Left lung (tissue), 4 donors: ENCODE measurements at regions not wholly inside any gene's neighbourhood (a gene's known extent, or its start where the extent isn't known, plus 50 kb on each side); places are given as distances from the start of the nearest gene placed in this dataset.

Experiments used
- ATAC-seq: fragments of 200-7000 bp; cut with Tn5 transposase; one replicate; pipeline ENCODE4 v1.9.1; 2020; ENCODE audit warnings: moderate library complexity
- DNase-seq, 4 donors: peaks; one replicate each; pipeline ENCODE4 v3.0.0-alpha.2; 2013 to 2020
- H3K27ac ChIP-seq, 2 donors: fragments of 200-600 bp; sonication (generic) in 1 of 2; one replicate each; pipeline versions ENCODE4 v1.5.0 to v1.8.0; 2020 to 2021
- H3K27me3 ChIP-seq, 2 donors: fragments of 200-600 bp; sonication (generic) in 1 of 2; one replicate each; pipeline versions ENCODE4 v1.5.0 to v1.8.0; 2020 to 2021
- H3K36me3 ChIP-seq, 2 donors: fragments of 200-600 bp; sonication (generic) in 1 of 2; one replicate each; pipeline versions ENCODE4 v1.5.0 to v1.8.0; 2020 to 2021
- H3K4me1 ChIP-seq, 2 donors: fragments of 200-600 bp; one replicate each; pipeline ENCODE4 v1.8.0; 2021
- H3K4me3 ChIP-seq, 2 donors: fragments of 200-600 bp; sonication (generic) in 1 of 2; one replicate each; pipeline versions ENCODE4 v1.5.0 to v1.8.0; 2020 to 2021; ENCODE audit warnings: mild to moderate bottlenecking in 1 of 2
- H3K9me3 ChIP-seq, 2 donors: fragments of 200-600 bp; sonication (generic) in 1 of 2; one replicate each; pipeline versions ENCODE4 v1.5.0 to v1.8.0; 2020 to 2021
- intact Hi-C, 2 donors: fragments of 100-400 bp; cut with DNase I; formaldehyde crosslinking; loops; one replicate each; pipeline versions ENCODE4 v1.11.2 to v1.14.2; 2022
- TF ChIP-seq, protein P1 (sequence below), 2 donors: fragments of 200-600 bp; sonication (generic) in 1 of 2; IDR thresholded peaks; one replicate each; pipeline versions ENCODE4 v1.5.0 to v1.8.0; 2021; ENCODE audit warnings: antibody characterized with exemption in 2 of 2
- donor health status: DM: no; HTN: yes; CAD: no.
- donor health status: DM: no; HTN: no; CAD: no.

DNA sequence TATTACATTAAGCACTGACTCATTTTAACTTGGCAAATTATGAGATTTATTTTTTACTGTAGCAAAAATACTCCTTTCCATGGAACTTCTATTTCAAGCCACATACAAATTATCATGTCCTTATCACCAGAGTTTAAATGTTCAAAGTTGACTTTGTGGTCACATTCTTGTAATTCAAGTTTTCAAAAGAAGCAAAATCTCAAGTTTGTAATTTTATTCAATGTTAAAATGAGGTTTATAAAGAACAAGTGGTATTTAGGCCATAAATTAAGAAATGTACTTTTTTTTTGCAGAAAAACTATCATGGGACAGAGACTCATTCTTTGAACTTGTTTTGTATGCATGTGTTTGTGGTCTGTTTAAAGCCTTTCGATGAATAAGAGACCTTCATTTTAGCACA lies 811.5 kb downstream of the TENT5A start:
- ATAC-seq, result no peak
- peak in 1 of 4 donors; percentile 5 for DNase-seq
- H3K27me3 ChIP-seq, result no peaks in the 10 kb centered on the region
- TF ChIP-seq, protein P1, sequence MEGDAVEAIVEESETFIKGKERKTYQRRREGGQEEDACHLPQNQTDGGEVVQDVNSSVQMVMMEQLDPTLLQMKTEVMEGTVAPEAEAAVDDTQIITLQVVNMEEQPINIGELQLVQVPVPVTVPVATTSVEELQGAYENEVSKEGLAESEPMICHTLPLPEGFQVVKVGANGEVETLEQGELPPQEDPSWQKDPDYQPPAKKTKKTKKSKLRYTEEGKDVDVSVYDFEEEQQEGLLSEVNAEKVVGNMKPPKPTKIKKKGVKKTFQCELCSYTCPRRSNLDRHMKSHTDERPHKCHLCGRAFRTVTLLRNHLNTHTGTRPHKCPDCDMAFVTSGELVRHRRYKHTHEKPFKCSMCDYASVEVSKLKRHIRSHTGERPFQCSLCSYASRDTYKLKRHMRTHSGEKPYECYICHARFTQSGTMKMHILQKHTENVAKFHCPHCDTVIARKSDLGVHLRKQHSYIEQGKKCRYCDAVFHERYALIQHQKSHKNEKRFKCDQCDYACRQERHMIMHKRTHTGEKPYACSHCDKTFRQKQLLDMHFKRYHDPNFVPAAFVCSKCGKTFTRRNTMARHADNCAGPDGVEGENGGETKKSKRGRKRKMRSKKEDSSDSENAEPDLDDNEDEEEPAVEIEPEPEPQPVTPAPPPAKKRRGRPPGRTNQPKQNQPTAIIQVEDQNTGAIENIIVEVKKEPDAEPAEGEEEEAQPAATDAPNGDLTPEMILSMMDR (IDR thresholded peaks at IDR 0.05), result no peak
- H3K9me3 ChIP-seq, result peaks cover 0 to 16% of the 10 kb centered on the region in 2 donors
- intact Hi-C loops, result no loop called here
- no peak overlapping the region for H3K27ac ChIP-seq
- no peak overlapping the region for H3K4me3 ChIP-seq
- H3K4me1 ChIP-seq, result no peaks in the 10 kb centered on the region
- no peaks in the 10 kb centered on the region for H3K36me3 ChIP-seq

DNA sequence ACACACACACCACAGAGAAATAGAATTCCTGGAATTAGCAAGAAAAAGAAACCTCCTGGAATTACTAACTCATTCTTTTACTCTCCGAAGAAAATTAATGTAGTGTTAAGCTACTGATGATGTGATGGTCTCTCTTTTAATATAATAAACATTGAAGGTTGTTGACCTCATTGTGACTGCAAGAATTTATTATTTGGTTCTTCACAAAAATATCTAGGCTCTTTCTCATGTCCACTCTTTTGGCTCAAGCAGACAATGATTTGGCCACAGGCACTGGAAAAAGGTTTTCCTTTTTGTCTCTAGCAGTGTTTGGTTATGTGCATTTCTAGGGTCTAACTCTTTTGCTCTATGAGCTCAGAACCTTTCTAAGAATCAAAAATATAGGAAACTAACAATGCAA lies 811.9 kb downstream of the TENT5A start:
- Histone ChIP-seq H3K9me3 (peaks cover 0 to 17% of the 10 kb centered on the region in 2 donors), H3K4me1 (no peaks in the 10 kb centered on the region), H3K36me3 (no peaks in the 10 kb centered on the region), H3K4me3 (no peak overlapping the region), H3K27me3 (no peaks in the 10 kb centered on the region), H3K27ac (no peak overlapping the region)
- DNase-seq (peak in 2 of 4 donors; percentile 48 to 53), ATAC-seq (peak; percentile 44)
- TF ChIP-seq, protein P1 (IDR thresholded peaks at IDR 0.05), result no peak
- intact Hi-C loops, result no loop called here

GRCh38 chr6:80939898-80940297 lies 812.6 kb downstream of the TENT5A start:
- H3K36me3 ChIP-seq, result no peaks in the 10 kb centered on the region
- H3K27ac ChIP-seq, result no peak overlapping the region
- no peaks in the 10 kb centered on the region for H3K4me1 ChIP-seq
- ATAC-seq, result no peak
- H3K9me3 ChIP-seq, result peaks cover 0 to 17% of the 10 kb centered on the region in 2 donors
- no peaks in the 10 kb centered on the region for H3K27me3 ChIP-seq
- intact Hi-C loops, result no loop called here
- TF ChIP-seq, protein P1 (IDR thresholded peaks at IDR 0.05), result no peak
- peak in 2 of 4 donors; percentile 24 to 27 for DNase-seq
- H3K4me3 ChIP-seq, result no peak overlapping the region

DNA sequence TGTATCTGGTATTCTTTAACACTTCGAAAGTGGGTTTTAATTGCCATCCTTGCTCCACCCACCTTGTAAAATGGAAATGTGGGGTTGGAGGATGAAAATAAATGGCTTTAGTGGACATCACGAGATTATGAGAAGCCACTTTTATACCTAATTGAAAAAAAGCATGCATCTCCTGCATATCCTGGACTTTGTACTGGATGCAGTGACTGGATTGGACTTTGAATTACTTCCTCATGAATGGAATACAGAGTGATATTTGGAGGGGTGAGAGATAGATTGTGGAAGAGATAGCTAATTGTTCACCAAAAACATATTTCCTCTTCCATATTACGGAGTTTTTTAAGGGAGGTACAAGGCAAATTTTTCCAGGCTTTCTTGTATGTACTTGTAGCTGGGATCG lies 813.0 kb downstream of the TENT5A start:
- intact Hi-C loops, result no loop called here
- Histone ChIP-seq H3K27me3 (no peaks in the 10 kb centered on the region), H3K27ac (no peak overlapping the region), H3K36me3 (no peaks in the 10 kb centered on the region), H3K4me1 (no peaks in the 10 kb centered on the region), H3K4me3 (no peak overlapping the region), H3K9me3 (peaks cover 0 to 17% of the 10 kb centered on the region in 2 donors)
- TF ChIP-seq, protein P1 (IDR thresholded peaks at IDR 0.05), result no peak
- no peak for ATAC-seq
- no peak for DNase-seq

DNA sequence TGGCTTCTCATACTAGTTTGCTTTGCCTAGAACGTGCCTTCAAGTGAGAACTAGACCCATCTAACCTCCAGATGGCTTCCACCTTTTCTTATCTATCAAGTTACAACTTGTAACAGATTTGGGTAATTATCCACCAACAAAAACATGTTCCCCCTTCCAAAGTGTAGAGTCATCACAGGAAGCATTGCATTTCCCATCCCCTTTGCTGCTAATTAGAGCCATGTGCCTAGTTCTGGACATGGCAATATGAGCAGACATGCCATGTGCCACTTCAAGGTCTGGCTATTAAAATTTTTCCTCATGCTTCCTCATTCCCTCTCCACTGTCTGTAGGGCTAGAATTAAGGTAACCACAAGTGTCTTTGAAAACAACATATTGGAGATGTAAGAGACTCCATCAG lies 814.4 kb downstream of the TENT5A start:
- peaks cover 0 to 22% of the 10 kb centered on the region in 2 donors for H3K9me3 ChIP-seq
- no peaks in the 10 kb centered on the region for H3K36me3 ChIP-seq
- no peak overlapping the region for H3K4me3 ChIP-seq
- H3K27ac ChIP-seq, result no peak overlapping the region
- H3K27me3 ChIP-seq, result no peaks in the 10 kb centered on the region
- H3K4me1 ChIP-seq, result no peaks in the 10 kb centered on the region
- intact Hi-C loops, result no loop called here
- DNase-seq (no peak), ATAC-seq (no peak)
- TF ChIP-seq, protein P1 (IDR thresholded peaks at IDR 0.05), result no peak
